Progenitor cell of endocrine pancreas (in vitro differentiated cells): ENCODE measurements at regions not wholly inside any gene's neighbourhood (a gene's known extent, or its start where the extent isn't known, plus 50 kb on each side); places are given as distances from the start of the nearest gene placed in this dataset.

Source experiments
- DNase-seq: peaks from one replicate; pipeline ENCODE4 v3.0.0; 2021; ENCODE audit warnings: low spot score; ENCODE audit not compliant: unreplicated experiment
- H3K27ac Mint-ChIP-seq: 2 replicates; pipeline ENCODE4 v1.8.0; 2021; ENCODE audit warnings: mild to moderate bottlenecking, moderate library complexity, mixed read lengths
- H3K27me3 Mint-ChIP-seq: 2 replicates; pipeline ENCODE4 v1.8.0; 2021; ENCODE audit warnings: mixed read lengths
- H3K36me3 Mint-ChIP-seq: 2 replicates; pipeline ENCODE4 v1.8.0; 2022; ENCODE audit warnings: mixed read lengths; ENCODE audit not compliant: insufficient read depth
- H3K4me1 Mint-ChIP-seq: 2 replicates; pipeline ENCODE4 v1.8.0; 2021; ENCODE audit warnings: low read depth, mixed read lengths
- H3K4me3 Mint-ChIP-seq: 2 replicates; pipeline ENCODE4 v1.8.0; 2021; ENCODE audit warnings: low read depth, mild to moderate bottlenecking, moderate library complexity, mixed read lengths
- H3K9me3 Mint-ChIP-seq: 2 replicates; pipeline ENCODE4 v1.8.0; 2021; ENCODE audit warnings: low read depth, mixed read lengths
- TF ChIP-seq, protein P1 (sequence below): fragments of 200-600 bp; sonication (generic); IDR thresholded peaks from one replicate; pipeline ENCODE4 v1.5.0; 2021; ENCODE audit warnings: antibody characterized with exemption, mild to moderate bottlenecking; ENCODE audit not compliant: unreplicated experiment

DNA sequence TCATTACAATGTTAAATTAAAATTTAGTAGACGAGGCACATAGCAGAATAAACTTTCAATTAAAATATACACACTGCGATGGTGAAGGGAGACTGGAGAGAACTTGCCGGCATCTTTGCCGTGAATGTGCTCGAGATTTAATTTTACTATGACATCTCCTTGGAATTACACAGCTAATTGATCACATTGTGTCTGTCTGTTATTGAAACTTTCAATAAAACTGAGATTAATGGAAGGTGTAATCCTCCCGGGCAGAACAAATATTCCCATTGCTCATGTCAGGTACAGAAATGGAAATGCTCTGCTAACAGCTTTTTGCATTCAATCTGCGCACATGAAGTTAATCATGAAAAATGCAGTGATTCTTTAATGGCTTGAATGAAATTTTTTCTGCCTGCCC is 210.1 kb upstream of the NLRP1 start:
- no peaks in the 10 kb centered on the region for H3K4me1 Mint-ChIP-seq
- TF ChIP-seq, protein P1, sequence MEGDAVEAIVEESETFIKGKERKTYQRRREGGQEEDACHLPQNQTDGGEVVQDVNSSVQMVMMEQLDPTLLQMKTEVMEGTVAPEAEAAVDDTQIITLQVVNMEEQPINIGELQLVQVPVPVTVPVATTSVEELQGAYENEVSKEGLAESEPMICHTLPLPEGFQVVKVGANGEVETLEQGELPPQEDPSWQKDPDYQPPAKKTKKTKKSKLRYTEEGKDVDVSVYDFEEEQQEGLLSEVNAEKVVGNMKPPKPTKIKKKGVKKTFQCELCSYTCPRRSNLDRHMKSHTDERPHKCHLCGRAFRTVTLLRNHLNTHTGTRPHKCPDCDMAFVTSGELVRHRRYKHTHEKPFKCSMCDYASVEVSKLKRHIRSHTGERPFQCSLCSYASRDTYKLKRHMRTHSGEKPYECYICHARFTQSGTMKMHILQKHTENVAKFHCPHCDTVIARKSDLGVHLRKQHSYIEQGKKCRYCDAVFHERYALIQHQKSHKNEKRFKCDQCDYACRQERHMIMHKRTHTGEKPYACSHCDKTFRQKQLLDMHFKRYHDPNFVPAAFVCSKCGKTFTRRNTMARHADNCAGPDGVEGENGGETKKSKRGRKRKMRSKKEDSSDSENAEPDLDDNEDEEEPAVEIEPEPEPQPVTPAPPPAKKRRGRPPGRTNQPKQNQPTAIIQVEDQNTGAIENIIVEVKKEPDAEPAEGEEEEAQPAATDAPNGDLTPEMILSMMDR, result no peak
- peaks cover 53% of the 10 kb centered on the region for H3K27me3 Mint-ChIP-seq
- no peak overlapping the region for H3K27ac Mint-ChIP-seq
- H3K36me3 Mint-ChIP-seq, result no peaks in the 10 kb centered on the region
- DNase-seq, result no peak
- H3K4me3 Mint-ChIP-seq, result no peak overlapping the region
- peaks cover 6% of the 10 kb centered on the region for H3K9me3 Mint-ChIP-seq

- Mint-ChIP-seq H3K9me3 (peaks cover 6% of the 10 kb centered on the region), H3K27ac (no peak overlapping the region), H3K36me3 (no peaks in the 10 kb centered on the region), H3K4me3 (no peak overlapping the region), H3K4me1 (no peaks in the 10 kb centered on the region), H3K27me3 (peaks cover 53% of the 10 kb centered on the region)
- TF ChIP-seq, protein P1, result no peak
- no peak for DNase-seq
Measured at GRCh38 chr17:5794881-5795506, 210.7 kb upstream of the NLRP1 start.

DNA sequence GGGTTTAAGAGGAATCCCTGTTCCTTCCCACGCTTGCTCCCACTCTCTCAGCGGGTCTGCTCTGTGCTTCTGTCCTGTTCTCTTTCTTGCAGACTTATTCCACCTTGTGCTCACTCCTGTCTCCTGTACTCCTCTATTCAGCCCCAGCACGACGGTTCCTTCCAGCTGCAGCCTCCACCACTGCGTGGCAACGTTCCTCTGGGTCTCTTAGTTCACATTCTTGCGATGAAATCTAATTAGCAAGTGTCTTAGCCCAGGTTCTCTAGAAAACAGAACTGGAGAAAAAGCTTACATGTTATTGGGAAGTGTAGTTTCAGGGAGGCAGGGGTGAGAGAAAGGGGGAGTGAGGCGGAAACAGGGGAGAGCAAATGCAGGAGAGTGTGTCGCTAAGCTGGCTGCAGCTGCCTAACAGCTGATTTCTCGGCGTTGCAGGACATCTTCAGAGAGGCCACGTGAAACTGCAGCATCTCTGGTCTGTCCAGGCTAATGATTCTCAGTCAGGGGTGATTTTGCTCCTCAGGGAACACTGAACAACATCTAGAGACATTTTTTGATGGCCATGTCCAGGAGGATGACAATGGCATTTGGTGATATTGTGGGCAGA is 213.2 kb upstream of the NLRP1 start:
- Mint-ChIP-seq H3K27ac (no peak overlapping the region), H3K9me3 (peaks cover 6% of the 10 kb centered on the region), H3K4me3 (no peak overlapping the region), H3K36me3 (no peaks in the 10 kb centered on the region), H3K27me3 (peaks cover 53% of the 10 kb centered on the region), H3K4me1 (no peaks in the 10 kb centered on the region)
- DNase-seq, result no peak
- TF ChIP-seq, protein P1, result no peak

DNA sequence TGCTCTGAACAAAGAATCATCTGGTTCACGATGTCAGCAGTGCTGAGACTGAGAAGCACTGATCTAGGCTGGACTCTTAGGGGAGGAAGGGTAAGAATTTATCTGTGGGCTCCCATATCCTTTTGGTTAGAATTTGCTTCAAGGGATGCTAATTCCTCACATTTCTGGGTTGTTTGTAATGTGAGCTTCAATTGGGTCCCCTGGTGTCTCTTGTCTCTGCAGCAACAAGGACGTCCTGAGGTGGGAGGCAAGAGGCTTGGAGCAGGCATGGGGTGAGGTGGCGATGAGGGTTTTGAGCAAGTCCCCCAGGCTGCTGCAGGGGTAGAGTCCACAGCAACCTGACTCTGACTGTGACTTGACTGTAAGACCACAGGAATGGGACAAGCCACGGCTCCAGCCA is 213.8 kb upstream of the NLRP1 start:
- Mint-ChIP-seq H3K4me1 (no peaks in the 10 kb centered on the region), H3K4me3 (no peak overlapping the region), H3K36me3 (no peaks in the 10 kb centered on the region), H3K9me3 (peaks cover under 1% of the 10 kb centered on the region), H3K27ac (no peak overlapping the region), H3K27me3 (peaks cover 50% of the 10 kb centered on the region)
- TF ChIP-seq, protein P1, result no peak
- DNase-seq, result no peak

DNA sequence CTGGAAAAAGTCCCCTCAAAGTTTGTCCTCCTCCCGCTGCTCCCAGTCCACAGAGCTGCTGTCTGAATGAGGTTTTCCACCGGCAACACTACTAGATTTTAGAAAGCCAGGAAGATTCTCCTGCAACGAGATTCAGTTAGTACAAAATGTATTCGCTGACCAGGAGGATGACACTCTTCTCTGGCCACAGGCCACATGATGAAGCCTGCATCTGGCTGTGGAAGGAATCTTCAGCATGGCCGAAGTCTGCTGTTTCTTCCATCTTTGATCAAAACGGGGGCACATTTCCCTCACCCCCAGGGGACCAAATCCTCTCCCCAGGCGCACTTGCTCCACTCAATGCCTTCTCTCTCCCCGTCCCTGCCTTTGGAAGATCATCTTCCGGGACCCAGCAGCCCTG is 215.8 kb upstream of the NLRP1 start:
- TF ChIP-seq, protein P1, result no peak
- no peak for DNase-seq
- Mint-ChIP-seq H3K36me3 (no peaks in the 10 kb centered on the region), H3K27me3 (peaks cover 50% of the 10 kb centered on the region), H3K27ac (no peak overlapping the region), H3K4me3 (no peak overlapping the region), H3K9me3 (no peaks in the 10 kb centered on the region), H3K4me1 (no peaks in the 10 kb centered on the region)
